GM12801 (cell line): ENCODE measurements at regions not wholly inside any gene's neighbourhood (a gene's known extent, or its start where the extent isn't known, plus 50 kb on each side); places are given as distances from the start of the nearest gene placed in this dataset.
A peak's percentile ranks its signal among the peaks of the same experiment; 100 is the strongest.

Source experiments
- TF ChIP-seq, protein P1 (sequence below): IDR thresholded peaks from one replicate; pipeline ENCODE4 v1.5.1; 2011; ENCODE audit warnings: control low read depth; ENCODE audit not compliant: insufficient read length; ENCODE audit errors: extremely low read depth

GRCh38 chr3:46080969-46081345, 53.7 kb upstream of the XCR1 start:
- TF ChIP-seq, protein P1, sequence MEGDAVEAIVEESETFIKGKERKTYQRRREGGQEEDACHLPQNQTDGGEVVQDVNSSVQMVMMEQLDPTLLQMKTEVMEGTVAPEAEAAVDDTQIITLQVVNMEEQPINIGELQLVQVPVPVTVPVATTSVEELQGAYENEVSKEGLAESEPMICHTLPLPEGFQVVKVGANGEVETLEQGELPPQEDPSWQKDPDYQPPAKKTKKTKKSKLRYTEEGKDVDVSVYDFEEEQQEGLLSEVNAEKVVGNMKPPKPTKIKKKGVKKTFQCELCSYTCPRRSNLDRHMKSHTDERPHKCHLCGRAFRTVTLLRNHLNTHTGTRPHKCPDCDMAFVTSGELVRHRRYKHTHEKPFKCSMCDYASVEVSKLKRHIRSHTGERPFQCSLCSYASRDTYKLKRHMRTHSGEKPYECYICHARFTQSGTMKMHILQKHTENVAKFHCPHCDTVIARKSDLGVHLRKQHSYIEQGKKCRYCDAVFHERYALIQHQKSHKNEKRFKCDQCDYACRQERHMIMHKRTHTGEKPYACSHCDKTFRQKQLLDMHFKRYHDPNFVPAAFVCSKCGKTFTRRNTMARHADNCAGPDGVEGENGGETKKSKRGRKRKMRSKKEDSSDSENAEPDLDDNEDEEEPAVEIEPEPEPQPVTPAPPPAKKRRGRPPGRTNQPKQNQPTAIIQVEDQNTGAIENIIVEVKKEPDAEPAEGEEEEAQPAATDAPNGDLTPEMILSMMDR, result no peak

DNA sequence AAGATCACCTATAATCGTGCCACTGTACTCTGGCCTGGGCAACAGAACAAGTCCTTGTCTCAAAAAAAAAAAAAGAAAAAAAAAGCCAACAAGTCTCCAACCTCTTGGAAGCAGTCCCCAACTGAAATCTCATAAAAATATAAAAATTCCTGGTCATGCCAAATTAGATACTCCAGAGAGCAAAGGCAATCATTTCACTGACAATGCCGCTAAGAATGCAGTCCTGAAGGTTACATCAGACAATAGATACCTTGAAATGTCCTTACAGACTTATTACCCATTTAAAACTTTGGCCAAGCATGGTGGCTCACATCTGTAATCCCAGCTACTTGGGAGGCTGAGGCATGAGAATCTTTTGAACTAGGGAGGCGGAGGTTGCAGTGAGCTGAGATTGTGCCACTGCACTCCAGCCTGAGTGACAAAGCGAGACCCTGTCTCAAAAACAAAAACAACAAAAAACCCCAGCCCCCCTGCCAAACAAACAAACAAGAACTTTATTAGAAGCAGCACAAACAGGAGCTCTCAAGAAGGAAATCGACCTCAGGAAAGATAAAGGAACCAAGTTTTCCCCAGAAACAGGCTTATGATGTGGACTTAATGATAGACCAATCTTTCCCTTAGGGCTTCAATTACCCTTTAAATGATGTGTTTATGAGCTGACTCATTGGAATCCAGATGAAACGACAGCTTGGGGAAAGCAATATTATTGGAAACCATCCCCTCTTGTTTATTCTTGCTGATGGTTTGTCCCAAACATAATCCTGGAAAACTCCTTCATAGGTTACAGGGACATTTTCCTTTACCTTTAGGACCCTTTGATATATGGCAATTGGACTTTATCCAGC, 53.1 kb upstream of the XCR1 start:
- TF ChIP-seq, protein P1, result no peak

GRCh38 chr3:46078712-46079400, 51.6 kb upstream of the XCR1 start:
- TF ChIP-seq, protein P1, result peak; percentile 96
